Thyroid gland (tissue), 4 donors: ENCODE measurements at regions not wholly inside any gene's neighbourhood (a gene's known extent, or its start where the extent isn't known, plus 50 kb on each side); places are given as distances from the start of the nearest gene placed in this dataset.

Experiments
- POLR2A ChIP-seq, 2 donors: fragments of 450-650 bp; IDR thresholded peaks; one replicate each; pipeline ENCODE4 v1.6.1; 2017; ENCODE audit warnings: antibody characterized with exemption in 2 of 2, mild to moderate bottlenecking in 2 of 2, moderate library complexity in 1 of 2
- TF ChIP-seq, protein P1 (sequence below), 6 experiments: fragments of 200-600 bp in 3 of 6; fragments of 450-650 bp in 3 of 6; sonication (generic) in 3 of 6; IDR thresholded peaks; one replicate each; pipeline ENCODE4 v1.5.1; 2016 to 2019; ENCODE audit warnings: antibody characterized with exemption in 6 of 6, mild to moderate bottlenecking in 2 of 6, inconsistent platforms in 1 of 6, moderate library complexity in 1 of 6

- TF ChIP-seq POLR2A (IDR thresholded peaks at IDR 0.05): no peak
- TF ChIP-seq, protein P1, sequence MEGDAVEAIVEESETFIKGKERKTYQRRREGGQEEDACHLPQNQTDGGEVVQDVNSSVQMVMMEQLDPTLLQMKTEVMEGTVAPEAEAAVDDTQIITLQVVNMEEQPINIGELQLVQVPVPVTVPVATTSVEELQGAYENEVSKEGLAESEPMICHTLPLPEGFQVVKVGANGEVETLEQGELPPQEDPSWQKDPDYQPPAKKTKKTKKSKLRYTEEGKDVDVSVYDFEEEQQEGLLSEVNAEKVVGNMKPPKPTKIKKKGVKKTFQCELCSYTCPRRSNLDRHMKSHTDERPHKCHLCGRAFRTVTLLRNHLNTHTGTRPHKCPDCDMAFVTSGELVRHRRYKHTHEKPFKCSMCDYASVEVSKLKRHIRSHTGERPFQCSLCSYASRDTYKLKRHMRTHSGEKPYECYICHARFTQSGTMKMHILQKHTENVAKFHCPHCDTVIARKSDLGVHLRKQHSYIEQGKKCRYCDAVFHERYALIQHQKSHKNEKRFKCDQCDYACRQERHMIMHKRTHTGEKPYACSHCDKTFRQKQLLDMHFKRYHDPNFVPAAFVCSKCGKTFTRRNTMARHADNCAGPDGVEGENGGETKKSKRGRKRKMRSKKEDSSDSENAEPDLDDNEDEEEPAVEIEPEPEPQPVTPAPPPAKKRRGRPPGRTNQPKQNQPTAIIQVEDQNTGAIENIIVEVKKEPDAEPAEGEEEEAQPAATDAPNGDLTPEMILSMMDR (IDR thresholded peaks at IDR 0.05): no peak
Observed at GRCh38 chr9:129386812-129387177, 208.7 kb upstream of the IER5L start.
